Activated CD4-positive, alpha-beta T cell treated with anti-CD3 and anti-CD28 coated beads for 36 hours (primary cell): ENCODE measurements at regions not wholly inside any gene's neighbourhood (a gene's known extent, or its start where the extent isn't known, plus 50 kb on each side); places are given as distances from the start of the nearest gene placed in this dataset.

ENCODE experiments used
- ATAC-seq: fragments of 200-7000 bp; cut with Tn5 transposase; one replicate; pipeline ENCODE4 v1.10.0; 2021; ENCODE audit warnings: mild to moderate bottlenecking, moderate library complexity
- CTCF ChIA-PET: fragments of 350-600 bp; sonication (Branson Sonifier 250); formaldehyde crosslinking; loops from one replicate; lab custom pipeline; 2021; ENCODE audit warnings: antibody characterized with exemption; lab: Charles Lee
- POLR2A ChIA-PET: fragments of 350-600 bp; sonication (Branson Sonifier 250); formaldehyde crosslinking; loops from one replicate; lab custom pipeline; 2021; ENCODE audit warnings: antibody characterized with exemption, inconsistent platforms; lab: Charles Lee
- DNase-seq: peaks from one replicate; pipeline ENCODE4 v3.0.0-alpha.2; 2020
- H3K27ac Mint-ChIP-seq: one replicate; pipeline ENCODE4 v1.8.0; 2021; ENCODE audit warnings: mixed read lengths
- H3K27me3 Mint-ChIP-seq: one replicate; pipeline ENCODE4 v1.8.0; 2021; ENCODE audit warnings: mixed read lengths
- H3K36me3 Mint-ChIP-seq: one replicate; pipeline ENCODE4 v1.8.0; 2021; ENCODE audit warnings: low read depth, mixed read lengths
- H3K4me1 Mint-ChIP-seq: one replicate; pipeline ENCODE4 v1.8.0; 2021; ENCODE audit warnings: mixed read lengths
- H3K4me3 Mint-ChIP-seq: one replicate; pipeline ENCODE4 v1.8.0; 2021; ENCODE audit warnings: mild to moderate bottlenecking, moderate library complexity, mixed read lengths
- H3K9me3 Mint-ChIP-seq: one replicate; pipeline ENCODE4 v1.8.0; 2021; ENCODE audit warnings: low read depth, mixed read lengths
- intact Hi-C, 2 experiments: fragments of 100-400 bp; cut with DNase I in 1 of 2; cut with micrococcal nuclease in 1 of 2; formaldehyde crosslinking; loops; one replicate each; pipeline versions ENCODE4 v1.14.2 to v1.15.1; 2022 to 2024; cut with DNase I, micrococcal nuclease

GRCh38 chr3:16031434-16031833 lies 143.0 kb upstream of the GALNT15 start:
- no peaks in the 10 kb centered on the region for H3K9me3 Mint-ChIP-seq
- DNase-seq: no peak
- no peak overlapping the region for H3K27ac Mint-ChIP-seq
- ChIA-PET POLR2A (no interaction called here), CTCF (interaction anchor here (0.6 to 1.1 kb wide), 2 partner anchors 11 to 530 kb away, joined by 3 read pairs; no protein-coding TSS in a partner anchor)
- H3K4me1 Mint-ChIP-seq: no peaks in the 10 kb centered on the region
- no peaks in the 10 kb centered on the region for H3K36me3 Mint-ChIP-seq
- intact Hi-C loops: no loop called here
- peaks cover 7% of the 10 kb centered on the region for H3K27me3 Mint-ChIP-seq
- ATAC-seq: no peak
- no peak overlapping the region for H3K4me3 Mint-ChIP-seq

- Mint-ChIP-seq H3K27me3 (peaks cover 5% of the 10 kb centered on the region), H3K9me3 (no peaks in the 10 kb centered on the region), H3K4me1 (no peaks in the 10 kb centered on the region), H3K27ac (no peak overlapping the region), H3K36me3 (no peaks in the 10 kb centered on the region), H3K4me3 (no peak overlapping the region)
- ChIA-PET CTCF (interaction anchor here (0.6 to 1.0 kb wide), 2 partner anchors 9 to 16 kb away, joined by 3 read pairs; no protein-coding TSS in a partner anchor), POLR2A (no interaction called here)
- intact Hi-C loops: no loop called here
- ATAC-seq (no peak), DNase-seq (no peak)
Observed at GRCh38 chr3:16033889-16034687, 140.4 kb upstream of the GALNT15 start.

GRCh38 chr3:16040991-16041390 lies 133.5 kb upstream of the GALNT15 start:
- no peak for ATAC-seq
- no peak overlapping the region for H3K27ac Mint-ChIP-seq
- H3K27me3 Mint-ChIP-seq: peaks cover 2% of the 10 kb centered on the region
- H3K36me3 Mint-ChIP-seq: no peaks in the 10 kb centered on the region
- ChIA-PET POLR2A (no interaction called here), CTCF (interaction anchor here (1.2 to 2.0 kb wide), 2 partner anchors 8 to 16 kb away, joined by 3 to 8 read pairs; no protein-coding TSS in a partner anchor)
- no peak for DNase-seq
- no peak overlapping the region for H3K4me3 Mint-ChIP-seq
- H3K4me1 Mint-ChIP-seq: no peaks in the 10 kb centered on the region
- H3K9me3 Mint-ChIP-seq: no peaks in the 10 kb centered on the region
- intact Hi-C loops: no loop called here

- no peaks in the 10 kb centered on the region for H3K27me3 Mint-ChIP-seq
- H3K27ac Mint-ChIP-seq: no peak overlapping the region
- CTCF ChIA-PET: interaction anchor here (0.6 to 3.6 kb wide), 36 partner anchors 7 to 1564 kb away, joined by 3 to 32 read pairs (median 4); partner anchors contain the start of gene GALNT15
- intact Hi-C loops: loop anchor here (1.0 to 5.0 kb wide), 6 partner anchors 130 to 502 kb away; no protein-coding TSS in a partner anchor
- ATAC-seq: peak; percentile 94
- no peaks in the 10 kb centered on the region for H3K9me3 Mint-ChIP-seq
- peaks cover 6% of the 10 kb centered on the region for H3K4me1 Mint-ChIP-seq
- no peak overlapping the region for H3K4me3 Mint-ChIP-seq
- peak; percentile 63 for DNase-seq
- POLR2A ChIA-PET: no interaction called here
- H3K36me3 Mint-ChIP-seq: no peaks in the 10 kb centered on the region
Observed at GRCh38 chr3:16048435-16049318, 125.8 kb upstream of the GALNT15 start.

GRCh38 chr3:16050641-16051467 lies 123.6 kb upstream of the GALNT15 start:
- ATAC-seq: no peak

GRCh38 chr3:16051691-16052090 lies 122.8 kb upstream of the GALNT15 start:
- H3K4me1 Mint-ChIP-seq: peaks cover 6% of the 10 kb centered on the region
- no peak overlapping the region for H3K4me3 Mint-ChIP-seq
- ChIA-PET POLR2A (no interaction called here), CTCF (interaction anchor here (0.6 to 3.6 kb wide), 5 partner anchors 114 to 555 kb away, joined by 3 to 26 read pairs (median 4); no protein-coding TSS in a partner anchor)
- no peak overlapping the region for H3K27ac Mint-ChIP-seq
- no peaks in the 10 kb centered on the region for H3K36me3 Mint-ChIP-seq
- intact Hi-C loops: no loop called here
- DNase-seq: no peak
- H3K9me3 Mint-ChIP-seq: no peaks in the 10 kb centered on the region
- no peaks in the 10 kb centered on the region for H3K27me3 Mint-ChIP-seq
- ATAC-seq: no peak

More at GRCh38 chr3:16050641-16051467, 123.6 kb upstream of the GALNT15 start:
- H3K4me1 Mint-ChIP-seq: peaks cover 6% of the 10 kb centered on the region
- DNase-seq: no peak
- no peaks in the 10 kb centered on the region for H3K9me3 Mint-ChIP-seq
- H3K27me3 Mint-ChIP-seq: no peaks in the 10 kb centered on the region
- CTCF ChIA-PET: interaction anchor here (0.6 to 3.6 kb wide), 8 partner anchors 8 to 556 kb away, joined by 3 to 29 read pairs (median 12); no protein-coding TSS in a partner anchor
- H3K36me3 Mint-ChIP-seq: no peaks in the 10 kb centered on the region
- POLR2A ChIA-PET: no interaction called here
- no peak overlapping the region for H3K4me3 Mint-ChIP-seq
- H3K27ac Mint-ChIP-seq: no peak overlapping the region
- intact Hi-C loops: no loop called here

- ChIA-PET CTCF (no interaction called here), POLR2A (no interaction called here)
- Mint-ChIP-seq H3K4me1 (peaks cover 6% of the 10 kb centered on the region), H3K27me3 (no peaks in the 10 kb centered on the region), H3K36me3 (no peaks in the 10 kb centered on the region), H3K4me3 (no peak overlapping the region), H3K27ac (no peak overlapping the region), H3K9me3 (no peaks in the 10 kb centered on the region)
- intact Hi-C loops: no loop called here
- DNase-seq: no peak
- peak; percentile 45 for ATAC-seq
Observed at GRCh38 chr3:16052964-16053363, 121.5 kb upstream of the GALNT15 start.

- POLR2A ChIA-PET: no interaction called here
- intact Hi-C loops: no loop called here
Observed at GRCh38 chr3:16053794-16054193, 120.7 kb upstream of the GALNT15 start.

GRCh38 chr3:16055606-16056211 lies 118.8 kb upstream of the GALNT15 start:
- ChIA-PET POLR2A (no interaction called here), CTCF (interaction anchor here (0.6 to 1.6 kb wide), 2 partner anchors 8 to 13 kb away, joined by 3 to 4 read pairs; no protein-coding TSS in a partner anchor)
- Mint-ChIP-seq H3K27ac (no peak overlapping the region), H3K27me3 (no peaks in the 10 kb centered on the region), H3K4me1 (peaks cover 6% of the 10 kb centered on the region), H3K4me3 (no peak overlapping the region), H3K36me3 (no peaks in the 10 kb centered on the region), H3K9me3 (no peaks in the 10 kb centered on the region)
- intact Hi-C loops: no loop called here
- DNase-seq (no peak), ATAC-seq (no peak)

More at GRCh38 chr3:16053794-16054193, 120.7 kb upstream of the GALNT15 start:
- DNase-seq (peak; percentile 10), ATAC-seq (peak; percentile 30)
- H3K36me3 Mint-ChIP-seq: no peaks in the 10 kb centered on the region
- no peak overlapping the region for H3K4me3 Mint-ChIP-seq
- H3K9me3 Mint-ChIP-seq: no peaks in the 10 kb centered on the region
- CTCF ChIA-PET: no interaction called here
- H3K27ac Mint-ChIP-seq: no peak overlapping the region
- H3K4me1 Mint-ChIP-seq: peaks cover 6% of the 10 kb centered on the region
- no peaks in the 10 kb centered on the region for H3K27me3 Mint-ChIP-seq

- Mint-ChIP-seq H3K9me3 (no peaks in the 10 kb centered on the region), H3K4me1 (peaks cover 6% of the 10 kb centered on the region), H3K36me3 (no peaks in the 10 kb centered on the region), H3K27me3 (no peaks in the 10 kb centered on the region), H3K4me3 (no peak overlapping the region), H3K27ac (no peak overlapping the region)
- ChIA-PET POLR2A (no interaction called here), CTCF (interaction anchor here (0.6 to 1.6 kb wide), 2 partner anchors 8 to 13 kb away, joined by 3 to 4 read pairs; no protein-coding TSS in a partner anchor)
- DNase-seq (no peak), ATAC-seq (no peak)
- intact Hi-C loops: no loop called here
Observed at GRCh38 chr3:16056217-16056616, 118.3 kb upstream of the GALNT15 start.
